ENCODE measurements at regions not wholly inside any gene's neighbourhood (a gene's known extent, or its start where the extent isn't known, plus 50 kb on each side); places are given as distances from the start of the nearest gene placed in this dataset.

DNA sequence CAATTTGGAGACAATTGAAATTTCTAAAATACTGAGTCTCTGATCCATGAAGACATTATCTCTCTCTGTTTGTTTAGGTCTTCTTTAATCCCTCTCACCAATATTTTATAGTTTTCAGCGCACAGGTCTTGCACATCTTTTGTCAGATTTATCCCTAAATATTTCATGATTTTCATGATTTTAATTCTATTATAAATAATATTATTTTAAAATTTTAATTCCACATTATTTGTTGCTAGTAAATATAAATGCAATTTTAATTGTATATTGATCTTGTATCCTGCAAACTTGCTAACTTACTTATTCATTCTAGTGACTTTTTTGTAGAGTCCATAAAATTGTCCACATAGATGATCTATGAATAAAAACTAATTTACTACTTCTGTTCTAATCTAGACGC is 112.6 kb upstream of the TNPO1 start:
- TF ChIP-seq SP1 (IDR thresholded peaks at IDR 0.05) = no peak
- TF ChIP-seq LEF1 (IDR thresholded peaks at IDR 0.05; ENCODE audit: borderline replicate concordance) = no peak
- no peak for TF ChIP-seq HDGF (IDR thresholded peaks at IDR 0.05; ENCODE audit: borderline replicate concordance)
- TF ChIP-seq ZNF384 (IDR thresholded peaks at IDR 0.05) = no peak
- no peak for TF ChIP-seq SUZ12 (IDR thresholded peaks at IDR 0.05)
- TF ChIP-seq ARNT (IDR thresholded peaks at IDR 0.05) = no peak
- TF ChIP-seq FOXA1 (IDR thresholded peaks at IDR 0.05) = no peak
- no peak for TF ChIP-seq FOXK2 (IDR thresholded peaks at IDR 0.05)
- no peak for TF ChIP-seq BHLHE40 (IDR thresholded peaks at IDR 0.05; ENCODE audit: borderline replicate concordance)

Measured in HEK293T (cell line).